ENCODE measurements at regions not wholly inside any gene's neighbourhood (a gene's known extent, or its start where the extent isn't known, plus 50 kb on each side); places are given as distances from the start of the nearest gene placed in this dataset.

DNA sequence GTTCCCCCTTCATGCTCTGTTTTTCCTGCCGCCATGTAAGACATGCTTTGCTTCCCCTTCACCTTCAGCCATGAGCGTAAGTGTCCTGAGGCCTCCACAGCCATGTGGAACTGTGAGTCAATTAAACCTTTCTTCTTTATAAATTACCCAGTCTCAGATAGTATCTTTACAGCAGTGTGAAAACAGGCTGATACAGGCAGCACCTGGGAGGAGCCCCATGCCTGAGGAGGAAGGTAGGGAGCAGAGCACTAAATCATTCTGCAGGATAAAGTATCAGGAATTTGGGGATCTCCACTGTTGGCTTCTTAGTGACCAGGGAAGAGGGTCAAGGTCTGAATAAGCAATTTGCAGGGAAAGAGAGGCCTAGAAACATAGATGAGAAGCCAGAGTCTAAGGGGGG, 78.0 kb downstream of the KCNF1 start:
- no peak for TF ChIP-seq POLR2A (IDR thresholded peaks at IDR 0.05; ENCODE audit: low read length)
- no peak for TF ChIP-seq GATA1 (IDR thresholded peaks at IDR 0.05; ENCODE audit: low read depth, low read length)

Measured in erythroblast (primary cell).